Cardiac muscle cell (in vitro differentiated cells and primary cell): ENCODE measurements at regions not wholly inside any gene's neighbourhood (a gene's known extent, or its start where the extent isn't known, plus 50 kb on each side); places are given as distances from the start of the nearest gene placed in this dataset.

Experiments
- DNase-seq, 2 donors: peaks; one replicate each; pipeline versions ENCODE4 v3.0.0 to v3.0.0-alpha.2; 2010 to 2017; ENCODE audit warnings: low read depth in 1 of 2, low spot score in 1 of 2
- H3K27ac ChIP-seq: fragments of 200-600 bp; sonication (generic); 2 replicates; pipeline ENCODE4 v1.5.1; 2016
- H3K27me3 ChIP-seq: fragments of 200-600 bp; sonication (generic); 2 replicates; pipeline ENCODE4 v1.6.0; 2016; ENCODE audit warnings: control low read depth
- H3K36me3 ChIP-seq: fragments of 200-600 bp; sonication (generic); 2 replicates; pipeline ENCODE4 v1.5.1; 2016; ENCODE audit warnings: control low read depth
- H3K4me1 ChIP-seq: fragments of 200-600 bp; sonication (generic); 2 replicates; pipeline ENCODE4 v1.8.1; 2017; ENCODE audit warnings: low read depth, mild to moderate bottlenecking, mixed run types
- H3K4me3 ChIP-seq: fragments of 200-600 bp; sonication (generic); 2 replicates; pipeline ENCODE4 v1.5.1; 2016; ENCODE audit warnings: mild to moderate bottlenecking
- H3K9me3 ChIP-seq: fragments of 200-600 bp; sonication (generic); 2 replicates; pipeline ENCODE4 v1.5.1; 2017; ENCODE audit warnings: low read depth, mild to moderate bottlenecking, control low read depth
- TF ChIP-seq, protein P1 (sequence below): IDR thresholded peaks from 2 replicates; pipeline ENCODE4 v1.5.1; 2012; ENCODE audit warnings: low read depth, mild to moderate bottlenecking, low read length

DNA sequence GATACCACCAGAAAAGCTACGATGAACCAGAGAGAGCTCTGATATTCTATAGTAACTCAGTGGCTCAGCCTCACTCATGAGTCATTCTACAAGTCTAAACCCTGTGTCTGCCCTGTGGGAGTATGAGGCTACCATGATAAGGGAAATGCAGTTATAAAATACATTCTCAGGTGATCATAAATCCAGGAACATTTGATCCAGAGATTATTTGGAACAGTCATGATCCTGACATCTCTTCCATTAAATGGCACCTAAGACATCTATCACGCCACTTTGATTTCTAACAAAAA lies 202.6 kb upstream of the RASSF8 start:
- H3K36me3 ChIP-seq: no peaks in the 10 kb centered on the region
- TF ChIP-seq, protein P1, sequence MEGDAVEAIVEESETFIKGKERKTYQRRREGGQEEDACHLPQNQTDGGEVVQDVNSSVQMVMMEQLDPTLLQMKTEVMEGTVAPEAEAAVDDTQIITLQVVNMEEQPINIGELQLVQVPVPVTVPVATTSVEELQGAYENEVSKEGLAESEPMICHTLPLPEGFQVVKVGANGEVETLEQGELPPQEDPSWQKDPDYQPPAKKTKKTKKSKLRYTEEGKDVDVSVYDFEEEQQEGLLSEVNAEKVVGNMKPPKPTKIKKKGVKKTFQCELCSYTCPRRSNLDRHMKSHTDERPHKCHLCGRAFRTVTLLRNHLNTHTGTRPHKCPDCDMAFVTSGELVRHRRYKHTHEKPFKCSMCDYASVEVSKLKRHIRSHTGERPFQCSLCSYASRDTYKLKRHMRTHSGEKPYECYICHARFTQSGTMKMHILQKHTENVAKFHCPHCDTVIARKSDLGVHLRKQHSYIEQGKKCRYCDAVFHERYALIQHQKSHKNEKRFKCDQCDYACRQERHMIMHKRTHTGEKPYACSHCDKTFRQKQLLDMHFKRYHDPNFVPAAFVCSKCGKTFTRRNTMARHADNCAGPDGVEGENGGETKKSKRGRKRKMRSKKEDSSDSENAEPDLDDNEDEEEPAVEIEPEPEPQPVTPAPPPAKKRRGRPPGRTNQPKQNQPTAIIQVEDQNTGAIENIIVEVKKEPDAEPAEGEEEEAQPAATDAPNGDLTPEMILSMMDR: no peak
- H3K9me3 ChIP-seq: no peaks in the 10 kb centered on the region
- no peak overlapping the region for H3K27ac ChIP-seq
- no peak overlapping the region for H3K4me3 ChIP-seq
- no peaks in the 10 kb centered on the region for H3K27me3 ChIP-seq
- H3K4me1 ChIP-seq: peaks cover 11% of the 10 kb centered on the region
- peak in 1 of 2 donors; percentile 13 for DNase-seq

DNA sequence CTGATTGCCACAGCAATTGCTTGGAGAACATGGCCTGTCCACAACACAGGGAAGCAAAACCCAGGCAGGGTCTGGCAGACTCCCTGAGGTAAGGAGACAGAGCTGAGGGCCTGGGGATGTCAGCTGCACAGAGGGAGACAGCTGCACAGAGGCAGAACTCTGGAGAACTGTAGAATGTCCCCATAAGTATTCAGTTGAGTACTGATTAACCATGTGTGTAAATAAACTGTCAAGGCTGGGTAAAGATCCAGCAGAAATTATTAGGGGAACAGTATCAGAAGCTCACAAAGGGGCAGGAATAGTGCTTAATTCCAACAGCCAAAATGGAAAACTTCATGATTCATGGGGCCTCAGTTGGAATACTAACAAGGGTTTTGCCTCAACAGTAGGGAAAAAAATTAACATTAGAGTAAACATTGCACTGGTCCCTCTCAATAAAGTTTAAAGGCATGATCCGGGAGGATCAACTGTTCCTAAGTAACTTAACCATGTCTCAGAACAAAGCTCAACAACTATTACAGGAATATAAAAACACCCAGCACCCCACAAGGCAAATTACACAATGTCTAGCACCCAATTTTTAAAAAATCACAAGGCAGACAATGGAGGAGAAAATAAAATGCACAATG lies 201.3 kb upstream of the RASSF8 start:
- no peaks in the 10 kb centered on the region for H3K36me3 ChIP-seq
- no peaks in the 10 kb centered on the region for H3K4me1 ChIP-seq
- H3K27ac ChIP-seq: no peak overlapping the region
- TF ChIP-seq, protein P1: no peak
- peak in 1 of 2 donors; percentile 6 for DNase-seq
- H3K27me3 ChIP-seq: no peaks in the 10 kb centered on the region
- no peaks in the 10 kb centered on the region for H3K9me3 ChIP-seq
- H3K4me3 ChIP-seq: no peak overlapping the region

DNA sequence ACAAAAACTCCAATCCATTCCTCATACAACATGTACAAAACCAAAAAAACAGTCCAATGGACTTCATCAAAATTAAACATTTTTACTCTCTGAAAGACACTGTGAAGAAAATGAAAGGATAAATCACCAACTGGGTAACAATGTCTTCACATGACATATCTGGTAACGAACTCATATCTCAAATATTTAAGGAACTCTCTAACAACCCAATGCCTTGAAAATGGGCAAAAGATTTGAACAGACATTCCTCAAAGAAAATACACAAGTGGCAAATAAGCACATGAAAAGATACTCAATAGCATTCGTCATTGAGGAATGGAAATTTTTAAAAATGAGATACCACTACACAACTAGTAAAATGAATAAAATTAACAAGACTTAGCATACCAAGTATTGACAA lies 198.7 kb upstream of the RASSF8 start:
- Histone ChIP-seq H3K36me3 (no peaks in the 10 kb centered on the region), H3K27me3 (no peaks in the 10 kb centered on the region), H3K4me1 (no peaks in the 10 kb centered on the region), H3K9me3 (no peaks in the 10 kb centered on the region), H3K27ac (no peak overlapping the region), H3K4me3 (no peak overlapping the region)
- no peak for DNase-seq
- TF ChIP-seq, protein P1: no peak

- Histone ChIP-seq H3K27me3 (no peaks in the 10 kb centered on the region), H3K4me1 (no peaks in the 10 kb centered on the region), H3K27ac (no peak overlapping the region), H3K9me3 (no peaks in the 10 kb centered on the region), H3K36me3 (no peaks in the 10 kb centered on the region), H3K4me3 (no peak overlapping the region)
- DNase-seq: no peak
- TF ChIP-seq, protein P1: no peak
Measured at GRCh38 chr12:25761356-25761755, 197.1 kb upstream of the RASSF8 start.

DNA sequence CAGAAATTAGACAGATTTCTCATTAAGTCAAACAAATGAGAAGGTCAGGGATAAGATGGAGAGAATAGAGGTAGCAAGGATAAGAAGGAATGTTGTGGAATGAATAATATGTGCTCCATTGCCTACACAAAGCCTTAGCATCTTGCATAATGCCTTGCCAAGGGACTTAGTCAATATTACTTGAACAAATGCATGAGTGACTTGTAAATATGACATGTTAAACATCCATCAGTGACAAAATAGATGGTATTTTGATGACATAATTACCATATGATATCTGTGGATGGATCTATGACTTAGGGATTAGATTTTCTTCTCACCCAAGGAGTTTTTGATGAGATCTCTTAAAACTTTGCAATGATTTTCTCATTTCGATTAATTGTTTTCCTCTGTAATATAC lies 194.1 kb upstream of the RASSF8 start:
- no peak overlapping the region for H3K27ac ChIP-seq
- no peaks in the 10 kb centered on the region for H3K4me1 ChIP-seq
- H3K4me3 ChIP-seq: no peak overlapping the region
- H3K27me3 ChIP-seq: no peaks in the 10 kb centered on the region
- TF ChIP-seq, protein P1: no peak
- DNase-seq: peak in 1 of 2 donors; percentile 29
- no peaks in the 10 kb centered on the region for H3K9me3 ChIP-seq
- H3K36me3 ChIP-seq: no peaks in the 10 kb centered on the region

- H3K27me3 ChIP-seq: no peaks in the 10 kb centered on the region
- no peak overlapping the region for H3K27ac ChIP-seq
- TF ChIP-seq, protein P1: no peak
- H3K9me3 ChIP-seq: no peaks in the 10 kb centered on the region
- H3K36me3 ChIP-seq: no peaks in the 10 kb centered on the region
- H3K4me3 ChIP-seq: no peak overlapping the region
- peak in 1 of 2 donors; percentile 65 for DNase-seq
- H3K4me1 ChIP-seq: no peaks in the 10 kb centered on the region
Measured at GRCh38 chr12:25764892-25765291, 193.6 kb upstream of the RASSF8 start.
